PC-3 (cell line): ENCODE measurements at regions not wholly inside any gene's neighbourhood (a gene's known extent, or its start where the extent isn't known, plus 50 kb on each side); places are given as distances from the start of the nearest gene placed in this dataset.

Experiments used
- EZH2 ChIP-seq: fragments of 300-600 bp; sonication (generic); IDR thresholded peaks from one replicate; pipeline ENCODE4 v1.6.1; 2017; ENCODE audit warnings: antibody characterized with exemption, mild to moderate bottlenecking, low read length; ENCODE audit not compliant: unreplicated experiment
- EZH2phosphoT487 ChIP-seq: fragments of 300-600 bp; sonication (generic); IDR thresholded peaks from 2 replicates; pipeline ENCODE4 v1.6.1; 2018; ENCODE audit warnings: mild to moderate bottlenecking, antibody characterized with exemption, low read length, borderline replicate concordance
- TF ChIP-seq, protein P1 (sequence below): fragments of 300-600 bp; sonication (generic); conservative IDR thresholded peaks from 2 replicates; pipeline ENCODE4 v1.5.1; 2017; ENCODE audit warnings: antibody characterized with exemption, low read depth, mild to moderate bottlenecking, low read length

DNA sequence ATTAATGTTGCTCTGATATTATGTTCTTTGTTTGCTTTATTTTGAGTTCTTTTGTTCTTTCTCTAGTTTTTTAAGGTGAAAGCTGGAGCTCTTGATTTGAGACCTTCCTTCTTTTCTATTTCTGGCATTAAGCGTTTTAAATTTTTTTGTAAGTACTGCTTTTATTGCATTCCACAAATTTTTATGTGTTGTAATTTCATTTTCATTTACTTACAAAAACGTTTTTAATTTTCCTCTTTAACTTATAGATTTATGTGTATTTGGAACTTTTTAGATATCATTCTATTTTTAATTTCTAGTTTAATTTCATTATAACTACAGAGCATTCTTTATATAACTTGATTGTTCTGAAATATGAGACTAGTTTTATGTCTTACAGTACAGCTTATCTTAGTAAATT, 395.6 kb downstream of the ETV1 start:
- TF ChIP-seq, protein P1, sequence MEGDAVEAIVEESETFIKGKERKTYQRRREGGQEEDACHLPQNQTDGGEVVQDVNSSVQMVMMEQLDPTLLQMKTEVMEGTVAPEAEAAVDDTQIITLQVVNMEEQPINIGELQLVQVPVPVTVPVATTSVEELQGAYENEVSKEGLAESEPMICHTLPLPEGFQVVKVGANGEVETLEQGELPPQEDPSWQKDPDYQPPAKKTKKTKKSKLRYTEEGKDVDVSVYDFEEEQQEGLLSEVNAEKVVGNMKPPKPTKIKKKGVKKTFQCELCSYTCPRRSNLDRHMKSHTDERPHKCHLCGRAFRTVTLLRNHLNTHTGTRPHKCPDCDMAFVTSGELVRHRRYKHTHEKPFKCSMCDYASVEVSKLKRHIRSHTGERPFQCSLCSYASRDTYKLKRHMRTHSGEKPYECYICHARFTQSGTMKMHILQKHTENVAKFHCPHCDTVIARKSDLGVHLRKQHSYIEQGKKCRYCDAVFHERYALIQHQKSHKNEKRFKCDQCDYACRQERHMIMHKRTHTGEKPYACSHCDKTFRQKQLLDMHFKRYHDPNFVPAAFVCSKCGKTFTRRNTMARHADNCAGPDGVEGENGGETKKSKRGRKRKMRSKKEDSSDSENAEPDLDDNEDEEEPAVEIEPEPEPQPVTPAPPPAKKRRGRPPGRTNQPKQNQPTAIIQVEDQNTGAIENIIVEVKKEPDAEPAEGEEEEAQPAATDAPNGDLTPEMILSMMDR: no peak
- TF ChIP-seq EZH2phosphoT487: no peak
- no peak for TF ChIP-seq EZH2
